CD4-positive, alpha-beta memory T cell (primary cell): ENCODE measurements at regions not wholly inside any gene's neighbourhood (a gene's known extent, or its start where the extent isn't known, plus 50 kb on each side); places are given as distances from the start of the nearest gene placed in this dataset.

Experiments used
- CTCF ChIA-PET: fragments of 350-600 bp; sonication (Branson Sonifier 250); formaldehyde crosslinking; loops from one replicate; lab custom pipeline; 2021; ENCODE audit warnings: inconsistent platforms; ENCODE audit not compliant: partially characterized antibody; lab: Charles Lee
- POLR2A ChIA-PET: fragments of 350-600 bp; sonication (Branson Sonifier 250); formaldehyde crosslinking; loops from one replicate; lab custom pipeline; 2021; ENCODE audit not compliant: partially characterized antibody; lab: Charles Lee
- DNase-seq, 5 donors: peaks; one replicate each; pipeline versions ENCODE4 v3.0.0 to v3.0.0-alpha.2; 2020 to 2022; ENCODE audit warnings: mixed read lengths in 1 of 5
- H3K27ac ChIP-seq: one replicate; pipeline ENCODE4 v1.7.0; 2013; ENCODE audit warnings: low read depth, low read length
- H3K27me3 ChIP-seq: 2 replicates; pipeline ENCODE4 v1.7.0; 2013; ENCODE audit warnings: mild to moderate bottlenecking, low read length, moderate library complexity; ENCODE audit not compliant: insufficient read depth
- H3K36me3 ChIP-seq: 2 replicates; pipeline ENCODE4 v1.7.0; 2013; ENCODE audit warnings: mild to moderate bottlenecking, low read length, moderate library complexity; ENCODE audit not compliant: insufficient read depth
- H3K4me1 ChIP-seq: 2 replicates; pipeline ENCODE4 v1.7.0; 2013; ENCODE audit warnings: mild to moderate bottlenecking, low read length, moderate library complexity; ENCODE audit not compliant: insufficient read depth
- H3K4me3 ChIP-seq, 2 donors: one replicate each; pipeline ENCODE4 v1.7.0; 2013; ENCODE audit warnings: low read length in 2 of 2, mild to moderate bottlenecking in 1 of 2
- H3K9me3 ChIP-seq, 2 donors: one replicate each; pipeline ENCODE4 v1.7.0; 2013; ENCODE audit warnings: low read length in 2 of 2, control low read depth in 1 of 2; ENCODE audit not compliant: control insufficient read depth in 1 of 2
- H3K27ac Mint-ChIP-seq, 7 donors: one replicate each; pipeline ENCODE4 v1.8.0; 2020 to 2021; ENCODE audit warnings: mixed read lengths in 7 of 7, mild to moderate bottlenecking in 6 of 7, inconsistent platforms in 3 of 7, moderate library complexity in 3 of 7
- H3K27me3 Mint-ChIP-seq, 2 donors: one replicate each; pipeline ENCODE4 v1.8.0; 2020 to 2021; ENCODE audit warnings: mixed read lengths in 2 of 2
- H3K36me3 Mint-ChIP-seq, 2 donors: one replicate each; pipeline ENCODE4 v1.8.0; 2020 to 2021; ENCODE audit warnings: mixed read lengths in 2 of 2, inconsistent platforms in 1 of 2, mild to moderate bottlenecking in 1 of 2
- H3K4me1 Mint-ChIP-seq, 4 donors: one replicate each; pipeline ENCODE4 v1.8.0; 2020 to 2021; ENCODE audit warnings: mixed read lengths in 4 of 4, mild to moderate bottlenecking in 1 of 4
- H3K4me3 Mint-ChIP-seq, 8 donors: one replicate each; pipeline ENCODE4 v1.8.0; 2020 to 2021; ENCODE audit warnings: mixed read lengths in 8 of 8, mild to moderate bottlenecking in 7 of 8, moderate library complexity in 6 of 8, inconsistent platforms in 3 of 8
- H3K9me3 Mint-ChIP-seq, 8 donors: one replicate each; pipeline ENCODE4 v1.8.0; 2020 to 2021; ENCODE audit warnings: mixed read lengths in 8 of 8, mild to moderate bottlenecking in 5 of 8, inconsistent platforms in 3 of 8, moderate library complexity in 1 of 8
- intact Hi-C: fragments of 100-400 bp; cut with micrococcal nuclease; formaldehyde crosslinking; loops from one replicate; pipeline ENCODE4 v1.15.1; 2023

DNA sequence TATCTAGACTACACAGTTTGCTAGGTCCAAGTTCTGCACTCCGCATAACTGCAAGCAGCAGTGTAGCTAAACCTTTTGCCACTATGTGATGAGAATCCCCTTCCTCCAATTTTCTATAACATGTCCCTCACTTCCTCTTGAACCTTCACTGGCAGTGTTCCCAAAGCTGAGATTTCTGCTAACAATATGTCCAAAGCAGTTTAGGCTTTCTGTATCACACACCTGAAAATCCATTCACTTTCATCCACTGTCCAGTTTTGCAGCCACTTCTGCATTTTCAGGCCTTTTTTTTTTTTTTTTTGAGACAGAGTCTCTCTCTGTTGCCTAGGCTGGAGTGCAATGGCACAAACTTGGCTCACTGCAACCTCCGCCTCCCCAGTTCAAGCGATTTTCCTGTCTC is 111.1 kb downstream of the GADD45G start:
- Histone ChIP-seq H3K36me3 (no peaks in the 10 kb centered on the region), H3K4me3 (no peak overlapping the region), H3K4me1 (peaks cover 25% of the 10 kb centered on the region), H3K9me3 (no peaks in the 10 kb centered on the region), H3K27me3 (no peaks in the 10 kb centered on the region), H3K27ac (no peak overlapping the region)
- no peak for DNase-seq
- H3K9me3 Mint-ChIP-seq, result peaks cover 0 to 4% (median 0%) of the 10 kb centered on the region in 8 donors
- no peaks in the 10 kb centered on the region for H3K27me3 Mint-ChIP-seq
- CTCF ChIA-PET, result interaction anchor here (0.9 to 1.5 kb wide), 2 partner anchors 12 to 13 kb away, joined by 4 to 5 read pairs; no protein-coding TSS in a partner anchor
- peak overlapping the region in 3 of 7 donors; percentile 14 to 93 (median 62) for H3K27ac Mint-ChIP-seq
- H3K36me3 Mint-ChIP-seq, result no peaks in the 10 kb centered on the region
- intact Hi-C loops, result loop anchor here (10.0 kb wide), 1 partner anchor 49 kb away; no protein-coding TSS in a partner anchor
- peaks cover 21 to 38% (median 23%) of the 10 kb centered on the region in 4 donors for H3K4me1 Mint-ChIP-seq
- peak overlapping the region in 4 of 8 donors; percentile 35 to 58 (median 54) for H3K4me3 Mint-ChIP-seq
- POLR2A ChIA-PET, result interaction anchor here (1.2 to 2.1 kb wide), 2 partner anchors 28 to 111 kb away, joined by 3 to 6 read pairs; partner anchors contain the start of gene GADD45G

DNA sequence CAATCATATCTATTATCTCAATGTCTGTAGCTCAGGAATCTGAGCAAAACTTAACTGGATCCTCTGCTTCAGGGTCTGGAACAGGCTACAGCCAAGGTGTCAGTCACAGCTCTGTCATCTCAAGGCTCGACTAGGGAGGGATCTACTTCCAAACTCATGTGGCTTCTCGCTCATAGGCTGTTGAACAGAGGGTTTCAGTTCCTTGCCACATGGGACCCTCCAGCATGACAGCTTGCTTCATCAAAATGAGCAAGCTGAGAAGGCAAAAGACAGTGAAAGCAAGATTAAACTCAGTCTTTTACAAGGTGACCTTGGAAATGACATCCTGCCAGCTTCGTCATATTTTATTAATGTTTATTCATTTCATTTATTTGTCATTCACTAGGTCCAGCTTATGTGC is 111.7 kb downstream of the GADD45G start:
- Mint-ChIP-seq H3K27ac (peak overlapping the region in 1 of 7 donors; percentile 20), H3K27me3 (no peaks in the 10 kb centered on the region), H3K4me3 (no peak overlapping the region), H3K4me1 (peaks cover 21 to 38% (median 23%) of the 10 kb centered on the region in 4 donors), H3K9me3 (peaks cover 0 to 4% (median 0%) of the 10 kb centered on the region in 8 donors), H3K36me3 (no peaks in the 10 kb centered on the region)
- no peak overlapping the region for H3K4me3 ChIP-seq
- H3K36me3 ChIP-seq, result no peaks in the 10 kb centered on the region
- H3K4me1 ChIP-seq, result peaks cover 22% of the 10 kb centered on the region
- DNase-seq, result no peak
- CTCF ChIA-PET, result interaction anchor here (0.7 to 1.5 kb wide), 2 partner anchors 9 to 14 kb away, joined by 3 to 4 read pairs; no protein-coding TSS in a partner anchor
- no peaks in the 10 kb centered on the region for H3K9me3 ChIP-seq
- POLR2A ChIA-PET, result interaction anchor here (1.2 kb wide), 1 partner anchor 111 kb away, joined by 3 read pairs; the partner anchor contains the start of gene GADD45G
- no peaks in the 10 kb centered on the region for H3K27me3 ChIP-seq
- intact Hi-C loops, result loop anchor here (10.0 kb wide), 1 partner anchor 48 kb away; no protein-coding TSS in a partner anchor
- no peak overlapping the region for H3K27ac ChIP-seq

DNA sequence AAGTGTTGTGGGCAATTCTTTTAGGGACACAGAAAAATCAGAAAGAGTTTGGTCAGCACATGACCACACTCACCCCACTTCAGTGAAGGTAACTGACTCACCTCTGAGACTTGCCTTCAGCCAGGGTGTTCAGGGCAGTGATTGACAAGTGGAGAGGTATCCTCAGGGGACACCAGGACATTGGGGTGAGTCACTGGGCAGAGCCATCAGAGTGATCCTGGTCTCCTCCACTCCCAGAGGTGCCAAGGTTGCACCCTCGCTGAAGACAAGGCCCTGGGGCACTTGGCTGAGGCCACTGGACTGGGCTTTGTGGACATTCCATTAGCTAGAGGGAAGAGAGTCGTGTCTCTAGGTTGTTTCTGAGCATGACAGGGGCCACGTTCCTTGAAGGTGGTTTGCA is 113.4 kb downstream of the GADD45G start:
- no peak overlapping the region for H3K4me3 Mint-ChIP-seq
- no peaks in the 10 kb centered on the region for H3K36me3 Mint-ChIP-seq
- H3K4me1 Mint-ChIP-seq, result peaks cover 20 to 32% (median 22%) of the 10 kb centered on the region in 4 donors
- DNase-seq, result no peak
- CTCF ChIA-PET, result no interaction called here
- no peak overlapping the region for H3K27ac Mint-ChIP-seq
- Histone ChIP-seq H3K4me3 (no peak overlapping the region), H3K27me3 (no peaks in the 10 kb centered on the region), H3K27ac (no peak overlapping the region), H3K9me3 (no peaks in the 10 kb centered on the region), H3K4me1 (peaks cover 22% of the 10 kb centered on the region), H3K36me3 (no peaks in the 10 kb centered on the region)
- POLR2A ChIA-PET, result no interaction called here
- peaks cover 0 to 4% (median 0%) of the 10 kb centered on the region in 8 donors for H3K9me3 Mint-ChIP-seq
- no peaks in the 10 kb centered on the region for H3K27me3 Mint-ChIP-seq
- intact Hi-C loops, result loop anchor here (10.0 kb wide), 1 partner anchor 47 kb away; no protein-coding TSS in a partner anchor

DNA sequence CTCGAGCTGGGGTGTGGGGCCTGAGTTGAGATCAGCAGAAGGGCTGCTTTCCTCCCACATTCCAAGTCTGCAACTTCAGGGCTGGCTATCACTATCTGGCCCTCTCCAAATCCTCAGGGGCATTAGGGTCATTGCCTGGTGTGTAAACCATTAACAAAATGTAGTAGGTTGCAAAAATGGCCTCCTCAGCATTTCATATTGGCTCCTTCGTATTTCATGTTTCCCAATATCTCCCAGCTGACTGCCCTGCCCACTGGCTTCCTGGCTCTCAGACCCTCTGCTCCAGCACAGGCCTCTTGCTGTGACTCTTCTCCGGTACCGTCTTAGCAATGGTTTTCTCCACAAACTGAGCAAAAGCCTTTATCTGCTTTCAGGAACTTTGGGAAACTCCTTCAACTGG is 113.8 kb downstream of the GADD45G start:
- Histone ChIP-seq H3K27me3 (no peaks in the 10 kb centered on the region), H3K4me3 (no peak overlapping the region), H3K9me3 (no peaks in the 10 kb centered on the region), H3K4me1 (peaks cover 22% of the 10 kb centered on the region), H3K36me3 (no peaks in the 10 kb centered on the region), H3K27ac (no peak overlapping the region)
- Mint-ChIP-seq H3K27ac (no peak overlapping the region), H3K27me3 (no peaks in the 10 kb centered on the region), H3K9me3 (peaks cover 0 to 4% (median 0%) of the 10 kb centered on the region in 8 donors), H3K36me3 (no peaks in the 10 kb centered on the region), H3K4me3 (no peak overlapping the region), H3K4me1 (peaks cover 20 to 32% (median 22%) of the 10 kb centered on the region in 4 donors)
- intact Hi-C loops, result loop anchor here (10.0 kb wide), 1 partner anchor 46 kb away; no protein-coding TSS in a partner anchor
- ChIA-PET POLR2A (no interaction called here), CTCF (no interaction called here)
- no peak for DNase-seq

DNA sequence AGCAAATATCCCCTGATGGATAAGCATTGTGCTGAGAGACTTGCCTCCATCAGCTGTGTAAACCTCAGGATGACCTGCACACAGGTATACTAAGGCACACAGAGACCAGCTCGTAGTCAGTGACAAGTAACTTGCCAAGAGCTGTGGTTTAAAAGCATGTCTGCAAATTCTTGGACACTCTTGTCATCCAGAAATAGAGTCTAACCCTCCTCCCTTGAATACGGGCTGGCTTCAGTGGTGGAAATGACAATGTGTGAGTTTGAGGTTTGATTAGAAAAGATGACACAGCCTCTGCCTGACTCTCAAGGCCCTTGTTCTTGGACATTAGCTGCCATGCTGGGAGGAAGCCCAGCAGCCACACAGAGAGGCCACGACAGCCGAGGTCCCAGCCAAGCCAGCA is 114.4 kb downstream of the GADD45G start:
- H3K9me3 ChIP-seq, result no peaks in the 10 kb centered on the region
- H3K27ac Mint-ChIP-seq, result no peak overlapping the region
- DNase-seq, result no peak
- no peaks in the 10 kb centered on the region for H3K36me3 ChIP-seq
- H3K9me3 Mint-ChIP-seq, result peaks cover 0 to 4% (median 0%) of the 10 kb centered on the region in 8 donors
- POLR2A ChIA-PET, result no interaction called here
- CTCF ChIA-PET, result no interaction called here
- H3K36me3 Mint-ChIP-seq, result no peaks in the 10 kb centered on the region
- H3K27ac ChIP-seq, result no peak overlapping the region
- no peaks in the 10 kb centered on the region for H3K27me3 ChIP-seq
- intact Hi-C loops, result loop anchor here (10.0 kb wide), 1 partner anchor 46 kb away; no protein-coding TSS in a partner anchor
- H3K27me3 Mint-ChIP-seq, result no peaks in the 10 kb centered on the region
- no peak overlapping the region for H3K4me3 Mint-ChIP-seq
- H3K4me1 ChIP-seq, result peaks cover 20% of the 10 kb centered on the region
- H3K4me1 Mint-ChIP-seq, result peaks cover 18 to 28% (median 19%) of the 10 kb centered on the region in 4 donors
- H3K4me3 ChIP-seq, result no peak overlapping the region

DNA sequence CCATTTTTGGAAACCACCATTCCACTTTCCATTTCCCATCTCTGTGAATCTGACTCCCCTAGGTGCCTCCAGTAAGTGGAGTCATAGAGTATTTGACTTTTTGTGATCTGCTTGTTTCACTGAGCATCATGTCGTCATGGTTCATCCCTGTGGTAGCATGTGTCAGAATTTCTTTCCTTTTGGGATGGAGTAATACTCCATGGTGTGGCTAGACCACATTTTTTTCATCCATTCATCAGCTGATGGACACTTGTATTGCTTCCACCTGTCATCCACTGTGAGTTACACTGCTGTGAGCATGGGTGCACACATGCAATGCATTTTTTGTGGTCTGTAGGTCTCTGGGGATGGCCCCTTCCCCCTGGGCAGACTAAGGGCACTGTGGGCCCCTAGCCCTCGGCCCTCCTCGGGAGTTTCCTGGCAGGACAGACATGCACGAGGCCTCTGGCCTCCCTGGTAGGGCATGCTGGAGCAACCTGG is 115.9 kb downstream of the GADD45G start:
- Mint-ChIP-seq H3K4me1 (peaks cover 3 to 13% (median 5%) of the 10 kb centered on the region in 4 donors), H3K27me3 (peaks cover 0 to 1% of the 10 kb centered on the region in 2 donors), H3K27ac (peak overlapping the region in 1 of 7 donors; percentile 9), H3K4me3 (peak overlapping the region in 1 of 8 donors; percentile 21), H3K9me3 (peaks cover 0 to 4% (median 0%) of the 10 kb centered on the region in 8 donors), H3K36me3 (no peaks in the 10 kb centered on the region)
- POLR2A ChIA-PET, result no interaction called here
- intact Hi-C loops, result no loop called here
- Histone ChIP-seq H3K4me3 (no peak overlapping the region), H3K9me3 (no peaks in the 10 kb centered on the region), H3K27me3 (no peaks in the 10 kb centered on the region), H3K4me1 (peaks cover 4% of the 10 kb centered on the region), H3K36me3 (no peaks in the 10 kb centered on the region), H3K27ac (no peak overlapping the region)
- no peak for DNase-seq
- CTCF ChIA-PET, result interaction anchor here (1.2 kb wide), 1 partner anchor 19 kb away, joined by 3 read pairs; no protein-coding TSS in a partner anchor

DNA sequence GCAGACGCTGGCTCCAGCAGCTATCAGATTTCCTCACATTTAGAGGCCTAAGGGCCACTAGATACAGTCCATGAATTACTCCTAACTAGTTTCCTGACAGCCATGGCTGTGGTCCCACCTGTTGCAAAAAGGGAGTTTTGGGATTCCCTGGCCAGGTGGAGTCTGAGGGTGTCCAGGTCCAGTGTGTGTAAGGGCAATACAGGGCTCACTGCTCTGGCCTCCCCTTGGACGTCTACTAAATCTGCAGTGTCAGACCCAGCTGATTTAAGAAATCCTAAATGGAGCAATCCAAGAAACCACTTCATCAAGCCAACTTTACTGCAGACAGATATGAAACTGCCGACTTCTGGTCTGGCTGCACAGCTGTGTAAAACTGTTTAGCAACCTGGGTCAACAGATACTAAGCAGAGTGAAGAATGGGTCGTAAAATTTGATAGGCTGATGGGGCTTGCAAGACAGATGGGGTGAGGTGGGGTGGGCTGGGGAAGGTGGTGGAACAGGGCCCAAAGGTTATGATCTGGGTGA is 116.4 kb downstream of the GADD45G start:
- Histone ChIP-seq H3K36me3 (no peaks in the 10 kb centered on the region), H3K27ac (no peak overlapping the region), H3K27me3 (no peaks in the 10 kb centered on the region), H3K4me1 (no peaks in the 10 kb centered on the region), H3K4me3 (no peak overlapping the region), H3K9me3 (no peaks in the 10 kb centered on the region)
- ChIA-PET CTCF (interaction anchor here (1.2 kb wide), 1 partner anchor 19 kb away, joined by 3 read pairs; no protein-coding TSS in a partner anchor), POLR2A (no interaction called here)
- H3K4me3 Mint-ChIP-seq, result peak overlapping the region in 1 of 8 donors; percentile 21
- H3K36me3 Mint-ChIP-seq, result no peaks in the 10 kb centered on the region
- peaks cover 0 to 1% of the 10 kb centered on the region in 2 donors for H3K27me3 Mint-ChIP-seq
- H3K9me3 Mint-ChIP-seq, result peaks cover 0 to 4% (median 0%) of the 10 kb centered on the region in 8 donors
- no peak overlapping the region for H3K27ac Mint-ChIP-seq
- H3K4me1 Mint-ChIP-seq, result peaks cover 0 to 8% (median 3%) of the 10 kb centered on the region in 4 donors
- DNase-seq, result no peak
- intact Hi-C loops, result no loop called here
